Peyer's patch (tissue), 4 donors: ENCODE measurements at regions not wholly inside any gene's neighbourhood (a gene's known extent, or its start where the extent isn't known, plus 50 kb on each side); places are given as distances from the start of the nearest gene placed in this dataset.

Experiments
- CTCF ChIP-seq, 6 experiments: fragments of 450-650 bp in 4 of 6; fragments of 200-600 bp in 2 of 6; sonication (generic) in 1 of 6; IDR thresholded peaks; one replicate each; pipeline ENCODE4 v1.5.1; 2017 to 2019; ENCODE audit warnings: antibody characterized with exemption in 6 of 6, mild to moderate bottlenecking in 3 of 6, moderate library complexity in 1 of 6
- POLR2A ChIP-seq, 2 donors: fragments of 450-650 bp; IDR thresholded peaks; one replicate each; pipeline ENCODE4 v1.5.1; 2017; ENCODE audit warnings: antibody characterized with exemption in 2 of 2, mild to moderate bottlenecking in 2 of 2, moderate library complexity in 2 of 2

- no peak for TF ChIP-seq POLR2A (IDR thresholded peaks at IDR 0.05)
- no peak for TF ChIP-seq CTCF (IDR thresholded peaks at IDR 0.05)
These were observed 140.2 kb downstream of the SOX1 start for GRCh38 chr13:112207129-112207528.
